Activated effector memory CD4-positive, alpha-beta T cell treated with Interleukin-2 at 50 U/mL for 16 hours (primary cell): ENCODE measurements at regions not wholly inside any gene's neighbourhood (a gene's known extent, or its start where the extent isn't known, plus 50 kb on each side); places are given as distances from the start of the nearest gene placed in this dataset.

Source experiments
- DNase-seq: peaks from one replicate; pipeline ENCODE4 v3.0.0-alpha.2; 2020

DNA sequence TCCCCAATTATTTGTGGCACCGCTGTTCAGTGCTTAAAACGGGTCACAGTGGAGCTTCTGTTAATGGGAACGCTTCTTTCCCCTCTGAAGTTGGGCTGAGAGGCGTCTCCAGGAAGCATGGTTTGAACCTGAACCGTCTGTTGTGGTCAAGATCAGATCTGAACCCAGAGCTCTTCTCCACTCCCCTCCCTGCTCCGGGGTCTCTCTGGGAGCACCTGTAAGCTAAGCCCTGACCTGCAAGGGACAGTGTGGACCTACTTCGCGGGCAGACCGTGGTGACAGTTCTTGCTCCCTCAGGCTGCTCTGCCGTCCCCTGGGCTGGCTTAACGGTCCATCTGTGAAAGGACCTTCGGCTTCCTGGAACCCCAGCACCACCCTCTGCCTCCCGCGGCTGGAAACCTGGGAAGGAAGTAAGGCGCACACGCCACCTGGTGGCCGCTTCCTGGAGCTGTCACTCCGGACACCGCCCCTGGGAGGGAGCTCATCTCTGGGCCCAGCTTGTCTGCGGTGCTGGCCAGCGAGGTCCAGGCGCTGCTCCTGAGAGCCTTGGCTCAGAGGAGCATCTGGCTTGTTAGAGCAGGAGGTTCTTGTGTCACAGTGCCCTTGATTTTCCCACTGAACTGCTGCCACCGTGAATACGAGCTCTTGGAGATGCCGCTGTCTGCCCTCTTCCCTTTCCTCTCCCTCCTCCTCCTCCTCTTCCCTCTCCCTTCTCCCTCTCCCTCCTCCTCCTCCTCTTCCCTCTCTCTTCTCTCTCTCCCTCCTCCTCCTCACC is 518.5 kb upstream of the EEF2KMT start:
- no peak for DNase-seq

DNA sequence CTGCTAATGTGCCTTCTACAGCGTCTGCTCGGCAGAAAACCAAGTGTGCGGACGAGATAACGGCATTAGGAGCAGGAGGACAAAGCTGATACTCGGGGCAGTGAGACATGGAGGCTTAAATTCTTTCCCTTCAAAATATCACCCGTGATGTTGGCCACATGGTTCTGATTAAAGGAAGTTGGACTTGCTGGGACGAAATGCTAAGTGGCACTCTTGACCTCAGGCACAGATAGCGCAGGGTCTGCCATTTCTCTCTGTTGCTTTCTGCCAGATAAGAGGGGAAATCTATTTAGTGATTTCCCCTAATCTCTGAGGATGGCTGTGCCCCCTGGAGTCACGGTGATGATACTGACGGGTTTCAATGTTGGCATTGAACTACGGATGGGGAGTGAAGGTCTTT is 509.6 kb upstream of the EEF2KMT start:
- no peak for DNase-seq

DNA sequence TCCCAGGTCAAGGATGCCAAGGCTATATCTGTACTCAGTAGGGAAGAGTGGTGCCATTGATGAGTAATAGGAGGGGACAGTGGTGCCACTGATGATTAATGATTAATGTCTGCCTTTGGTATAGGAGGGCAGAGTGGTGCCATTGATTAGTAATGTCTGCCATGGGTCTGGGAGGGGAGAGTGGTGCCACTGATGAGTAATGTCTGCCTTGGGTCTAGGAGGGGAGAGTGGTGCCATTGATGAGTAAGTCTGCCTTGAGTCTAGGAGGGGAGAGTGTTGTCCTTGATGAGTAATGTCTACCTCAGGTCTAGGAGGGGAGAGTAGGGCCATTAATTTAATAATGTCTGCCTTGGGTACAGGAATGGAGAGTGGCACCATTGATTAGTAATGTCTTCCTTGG is 507.8 kb upstream of the EEF2KMT start:
- DNase-seq = no peak

DNA sequence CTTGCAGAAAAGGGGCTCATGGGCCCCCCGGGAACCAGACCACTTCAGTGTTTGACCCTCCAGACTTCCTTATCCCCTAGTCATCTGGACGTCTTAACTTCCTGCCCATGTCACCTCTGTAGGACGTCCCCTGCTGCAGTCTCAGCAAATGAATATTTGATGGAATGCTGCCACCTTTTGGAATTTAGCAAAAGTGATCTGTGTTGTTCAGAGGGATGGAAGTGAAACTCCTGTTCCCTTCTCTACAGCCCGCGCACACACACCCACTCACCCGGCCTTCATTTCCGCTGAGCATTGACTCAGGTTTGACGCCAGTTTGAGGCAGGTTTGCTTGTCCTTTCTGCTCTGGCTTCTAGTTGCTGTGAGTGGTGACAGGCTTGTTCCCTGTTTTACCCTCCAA is 507.2 kb upstream of the EEF2KMT start:
- DNase-seq = no peak

DNA sequence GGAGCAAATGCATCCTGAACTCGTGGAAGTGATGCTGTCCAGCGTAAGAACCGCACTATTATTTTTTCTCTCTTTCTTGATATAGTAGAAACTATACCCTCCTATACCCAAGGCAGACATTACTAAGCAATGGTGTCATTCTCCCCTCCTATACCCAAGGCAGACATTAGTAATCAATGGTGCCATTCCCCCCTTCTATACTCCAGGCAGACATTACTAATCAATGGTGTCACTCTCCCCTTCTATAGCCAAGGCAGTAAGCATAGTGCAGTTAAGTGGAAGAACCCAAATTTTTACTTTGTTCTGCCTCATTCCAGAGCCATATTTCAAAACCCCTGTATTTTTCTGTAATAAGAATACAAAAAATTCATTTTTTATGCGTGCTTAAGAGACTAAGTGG is 506.2 kb upstream of the EEF2KMT start:
- DNase-seq = no peak

DNA sequence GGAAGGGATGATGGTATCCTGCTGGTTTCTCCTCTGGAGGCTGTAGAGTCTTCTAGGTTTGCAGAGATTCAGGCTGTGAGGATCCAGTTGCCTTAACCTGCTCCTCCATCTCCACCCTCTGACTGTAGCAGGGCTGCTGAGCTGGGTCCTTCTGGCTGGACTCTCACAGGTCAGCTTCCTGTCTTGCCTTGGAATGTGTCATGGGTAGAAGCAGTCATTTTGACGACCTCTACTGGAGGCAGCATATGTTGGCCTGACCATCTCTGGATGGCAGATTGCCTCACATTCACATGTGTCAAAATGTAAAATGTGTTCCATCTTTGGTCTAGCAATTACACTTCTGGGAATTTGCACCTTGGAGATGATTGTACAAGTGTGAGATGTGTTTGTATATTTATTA is 504.4 kb upstream of the EEF2KMT start:
- no peak for DNase-seq

DNA sequence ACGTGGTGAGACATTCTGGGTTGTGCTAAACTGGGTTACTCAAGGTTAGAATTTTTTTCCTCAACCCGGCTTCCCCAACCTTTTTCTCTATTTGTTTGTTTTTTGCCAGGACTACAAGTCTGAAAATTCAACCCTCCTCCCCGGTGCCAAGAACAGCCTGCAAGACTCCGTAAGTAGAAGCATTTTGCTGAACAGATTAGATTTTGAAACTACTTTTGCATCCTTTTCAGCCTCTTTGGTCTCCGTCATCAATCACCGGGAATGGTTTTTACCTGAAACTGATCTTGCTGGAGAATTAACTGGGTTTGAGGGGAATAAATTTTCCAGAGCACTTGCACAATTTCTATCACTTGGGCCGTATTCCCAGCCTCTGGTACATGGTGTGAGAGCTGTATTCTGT is 501.2 kb upstream of the EEF2KMT start:
- no peak for DNase-seq

DNA sequence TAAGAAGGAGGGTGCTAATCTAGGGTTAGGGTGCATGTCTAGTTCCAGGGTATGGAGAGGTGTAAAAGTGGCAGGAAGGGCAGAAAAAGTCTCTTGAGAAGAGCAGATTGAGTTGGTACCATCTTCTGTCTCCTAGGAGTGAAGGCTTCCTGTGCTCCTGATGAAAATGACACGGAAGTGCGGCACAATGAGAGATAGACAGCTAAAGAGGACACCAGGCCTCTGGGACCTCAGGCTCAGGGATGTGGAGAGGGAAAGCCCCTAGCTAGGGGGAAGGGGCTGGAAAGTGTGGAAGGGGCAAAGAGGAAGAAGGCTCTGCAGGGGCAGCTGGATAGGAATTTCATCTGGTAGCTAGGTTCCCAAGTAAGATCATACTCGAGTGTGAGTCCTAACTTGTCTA is 498.3 kb upstream of the EEF2KMT start:
- DNase-seq = no peak

DNA sequence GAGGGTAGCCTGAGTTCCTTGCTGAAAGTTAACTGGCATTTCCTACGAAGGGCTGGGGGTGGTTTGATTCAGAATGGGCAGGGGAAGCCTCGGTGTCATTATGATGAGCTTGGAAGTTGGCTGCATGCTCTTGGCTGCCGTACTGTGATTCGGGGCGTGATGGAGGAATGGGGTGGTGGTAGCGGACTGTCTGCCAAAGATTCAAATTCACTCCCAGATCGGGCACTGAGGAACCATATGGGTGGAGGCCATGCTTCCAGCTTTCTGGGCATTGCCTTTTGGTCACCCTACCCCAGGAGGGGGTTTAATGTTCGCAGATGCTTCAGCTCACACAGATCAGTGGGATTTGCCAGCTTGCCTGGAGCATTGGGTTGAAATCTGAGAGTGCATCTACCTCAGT is 492.8 kb upstream of the EEF2KMT start:
- no peak for DNase-seq

DNA sequence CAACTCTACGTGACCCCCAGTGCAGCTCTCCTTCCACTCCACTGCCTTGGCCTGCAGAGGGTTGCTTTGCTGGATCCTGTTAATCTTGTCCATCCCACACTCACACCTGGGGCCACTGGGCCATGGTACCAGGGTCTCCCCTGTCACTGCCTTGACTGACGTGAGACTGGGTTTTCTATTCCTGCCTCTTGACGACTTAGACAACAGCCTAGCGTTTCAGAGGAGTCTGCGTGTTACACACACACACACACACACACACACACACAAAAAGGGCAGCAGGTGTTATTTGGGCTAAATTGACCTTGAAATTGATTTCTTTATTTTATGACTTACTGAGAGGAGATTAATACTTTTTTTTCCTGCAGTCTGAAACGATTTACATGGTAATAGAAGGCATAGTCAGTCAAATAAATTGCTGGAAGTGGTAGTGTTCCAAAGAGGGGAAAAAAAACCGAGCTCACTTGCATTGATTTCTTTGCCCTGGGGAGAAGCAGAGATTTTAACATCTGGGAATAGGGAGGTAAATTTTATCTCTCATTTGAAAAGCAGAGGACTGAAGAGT is 492.3 kb upstream of the EEF2KMT start:
- DNase-seq = no peak

DNA sequence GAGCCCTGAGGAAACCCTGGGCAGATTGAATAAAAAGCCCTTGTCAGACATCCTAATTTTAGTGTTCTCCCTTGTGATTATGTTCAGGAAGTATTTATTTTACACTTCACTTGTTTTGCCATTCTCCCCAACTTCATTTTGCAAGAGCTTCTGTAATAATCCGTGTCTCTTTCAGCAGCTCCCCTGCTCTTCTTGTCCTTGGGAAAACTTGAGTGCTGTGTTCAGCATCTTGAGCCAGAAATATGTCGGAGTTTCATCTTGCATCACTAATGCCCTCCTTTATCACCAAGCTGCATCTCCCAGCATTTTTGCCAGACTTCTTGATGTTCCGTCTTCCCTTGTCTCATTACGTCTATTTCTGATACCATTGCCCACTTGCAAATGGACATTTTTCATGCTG is 486.5 kb upstream of the EEF2KMT start:
- DNase-seq = no peak

DNA sequence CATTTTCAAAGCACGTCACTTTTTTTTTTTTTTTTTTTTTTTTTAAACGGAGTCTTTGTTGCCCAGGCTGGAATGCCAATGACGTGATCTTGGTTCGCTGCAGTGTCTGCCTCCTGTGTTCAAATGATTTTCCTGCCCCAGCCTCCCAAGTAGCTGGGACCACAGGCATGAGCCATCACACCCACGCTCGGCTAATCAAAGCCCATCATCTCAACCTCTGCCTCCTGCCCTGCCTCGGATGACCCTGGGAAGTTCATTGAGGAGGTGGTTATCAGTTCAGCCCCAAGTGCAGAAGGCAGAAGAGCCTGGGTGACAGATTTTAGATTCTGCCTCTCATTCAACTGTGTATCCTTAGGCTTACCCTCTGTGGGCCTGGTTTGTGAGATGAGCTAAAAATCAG is 484.9 kb upstream of the EEF2KMT start:
- DNase-seq = no peak

DNA sequence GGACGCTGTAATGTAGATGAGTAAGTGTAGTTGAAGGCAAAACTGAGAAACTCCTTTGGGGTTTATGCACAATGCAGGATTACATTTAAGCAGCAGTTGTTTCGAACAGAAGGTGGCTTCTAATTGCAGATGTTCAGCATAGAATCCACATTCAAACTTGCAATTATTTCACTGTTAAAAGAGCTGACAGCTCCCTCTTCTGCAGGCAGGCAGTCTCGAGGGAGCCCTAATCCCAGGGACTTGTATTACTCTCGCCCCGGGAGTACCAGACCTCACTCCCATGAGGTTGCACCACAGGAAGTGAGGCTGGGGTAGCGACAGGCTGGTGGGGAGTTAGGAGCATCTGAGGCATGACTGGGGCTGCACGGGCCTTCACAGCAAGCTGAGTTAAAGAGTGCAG is 484.3 kb upstream of the EEF2KMT start:
- DNase-seq = no peak

DNA sequence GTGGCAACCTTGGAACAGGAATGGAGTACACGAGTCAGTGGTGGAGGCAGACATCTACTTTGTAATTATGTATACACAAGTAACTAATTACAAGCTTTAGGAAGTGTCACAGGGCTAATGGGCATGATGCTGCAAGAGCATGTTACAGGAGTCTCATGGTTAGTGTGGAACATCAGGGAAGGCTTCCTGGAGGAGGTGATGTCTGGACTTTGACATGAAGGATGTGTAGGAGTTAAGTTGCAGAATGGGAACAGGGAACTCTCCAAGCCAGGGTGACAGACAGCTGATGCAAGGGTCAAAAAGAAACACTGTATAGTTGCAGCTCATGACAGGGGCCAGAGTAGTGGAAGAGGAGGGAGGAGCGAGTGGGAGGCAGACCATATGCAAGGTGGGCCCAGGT is 483.8 kb upstream of the EEF2KMT start:
- no peak for DNase-seq

DNA sequence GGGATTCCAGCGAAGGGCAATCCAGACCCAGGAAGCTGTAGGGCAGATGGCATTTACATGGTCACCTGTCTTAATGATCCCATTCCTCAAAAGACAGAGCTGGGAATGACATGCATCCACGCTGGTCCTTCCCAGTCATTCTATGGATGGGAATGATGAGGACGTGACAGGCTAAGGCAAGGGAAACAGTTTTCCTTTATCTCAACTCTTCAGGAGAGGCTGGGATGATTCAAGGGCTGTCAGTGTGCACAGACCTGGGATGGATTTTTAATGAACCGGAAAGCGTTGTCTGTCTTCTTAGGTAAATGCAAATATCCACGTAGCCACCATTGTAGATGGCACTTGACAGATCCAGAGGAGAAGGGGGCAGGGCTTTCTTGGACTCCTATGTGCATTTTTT is 483.2 kb upstream of the EEF2KMT start:
- no peak for DNase-seq

DNA sequence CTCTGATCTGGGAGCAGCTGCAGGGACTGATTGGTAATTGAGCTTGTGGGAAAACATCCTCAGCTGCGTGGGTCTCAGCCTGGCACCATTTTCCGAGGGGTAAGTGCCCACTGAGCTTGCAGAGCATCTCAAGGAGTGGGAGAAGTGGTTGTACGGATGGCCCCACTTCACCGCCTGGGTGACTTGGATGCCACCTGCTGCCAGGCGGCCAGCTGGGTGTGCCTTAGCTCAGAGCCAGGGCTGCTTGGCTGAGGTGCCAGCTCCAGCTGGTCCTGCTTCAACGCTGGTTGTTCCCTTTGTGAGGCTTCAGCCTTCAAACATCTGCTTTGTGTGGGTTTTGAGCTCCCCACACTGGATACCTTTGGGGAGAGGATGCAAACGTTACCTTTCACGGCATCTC is 482.7 kb upstream of the EEF2KMT start:
- no peak for DNase-seq

DNA sequence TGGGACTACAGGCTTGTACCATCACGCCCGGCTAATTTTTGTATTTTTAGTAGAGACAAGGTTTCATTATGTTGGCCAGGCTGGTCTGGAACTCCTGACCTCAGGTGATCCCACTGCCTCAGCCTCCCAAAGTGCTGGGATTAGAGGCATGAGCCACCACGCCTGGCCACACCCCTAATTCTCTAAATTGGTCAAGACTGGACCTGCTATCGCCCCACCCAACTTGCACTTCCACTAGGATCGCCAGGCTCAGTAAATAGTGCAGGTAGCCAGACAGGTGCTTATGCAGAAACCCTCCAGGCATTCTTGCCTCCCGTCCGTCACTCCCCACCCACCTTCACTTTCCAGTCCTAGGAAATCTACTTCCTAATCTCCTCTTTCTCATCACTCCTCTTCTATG is 481.4 kb upstream of the EEF2KMT start:
- DNase-seq = no peak

DNA sequence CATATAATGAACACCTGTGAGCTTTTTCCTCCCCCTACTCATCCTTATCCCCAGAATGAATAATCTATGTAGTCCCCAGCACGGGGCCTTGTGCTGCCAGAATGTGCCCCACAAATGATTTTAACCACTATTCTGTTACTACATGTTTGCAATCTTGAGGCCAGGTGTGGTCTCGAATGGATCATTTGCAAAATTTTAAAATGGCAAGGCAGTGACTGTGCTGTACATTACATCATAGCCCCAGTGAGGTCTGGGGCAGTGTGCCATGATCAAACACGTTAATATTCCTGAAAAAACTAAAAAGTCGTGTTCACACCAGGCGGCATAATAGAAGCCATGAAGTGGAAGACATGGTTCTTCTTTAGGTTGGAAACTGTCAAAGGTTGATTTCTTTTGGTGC is 479.9 kb upstream of the EEF2KMT start:
- DNase-seq = no peak

DNA sequence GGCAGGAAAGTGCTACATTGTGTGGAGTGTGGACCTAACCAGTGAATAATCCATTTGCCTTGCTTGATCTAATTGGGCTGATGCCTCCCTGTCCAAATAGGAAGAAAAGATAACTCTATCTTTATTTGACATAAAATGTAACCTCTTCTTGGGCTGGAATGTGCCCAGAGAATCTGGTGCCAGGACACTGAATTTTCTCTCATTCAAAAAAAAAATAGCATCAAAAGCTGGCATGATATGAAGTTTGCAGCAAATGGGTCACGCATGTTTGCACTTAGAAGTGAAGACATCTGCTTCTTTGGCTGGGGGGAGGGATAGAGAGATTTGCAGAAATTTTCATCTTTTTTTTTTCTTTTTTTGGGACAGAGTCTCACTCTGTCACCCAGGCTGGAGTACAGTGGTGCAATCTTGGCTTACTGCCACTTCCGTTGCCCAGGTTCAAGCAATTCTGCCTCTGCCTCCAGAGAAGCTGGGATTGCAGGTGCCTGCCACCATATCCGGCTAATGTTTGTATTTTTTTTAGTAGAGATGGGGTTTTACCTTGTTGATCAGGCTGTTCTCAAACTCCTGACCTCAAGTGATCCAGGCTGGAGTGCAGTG is 478.2 kb upstream of the EEF2KMT start:
- DNase-seq = no peak

DNA sequence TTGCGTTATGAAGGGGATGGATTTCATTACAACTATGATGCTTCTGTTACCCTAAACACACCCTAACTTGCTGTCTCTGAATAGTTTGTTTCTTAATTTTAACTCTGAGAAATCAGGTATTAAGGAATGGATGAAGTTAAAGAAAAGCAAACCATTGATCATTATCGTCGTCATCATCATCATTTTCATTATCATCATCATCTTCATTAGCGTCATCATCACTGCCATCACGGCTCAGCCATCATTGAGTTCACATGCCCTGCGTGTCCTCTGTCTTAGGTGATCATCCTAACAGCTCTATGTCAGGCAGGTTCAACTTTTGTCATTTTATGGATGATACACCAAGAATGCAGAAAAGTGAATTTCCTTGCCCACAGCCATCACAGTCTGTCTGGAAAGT is 477.5 kb upstream of the EEF2KMT start:
- no peak for DNase-seq

DNA sequence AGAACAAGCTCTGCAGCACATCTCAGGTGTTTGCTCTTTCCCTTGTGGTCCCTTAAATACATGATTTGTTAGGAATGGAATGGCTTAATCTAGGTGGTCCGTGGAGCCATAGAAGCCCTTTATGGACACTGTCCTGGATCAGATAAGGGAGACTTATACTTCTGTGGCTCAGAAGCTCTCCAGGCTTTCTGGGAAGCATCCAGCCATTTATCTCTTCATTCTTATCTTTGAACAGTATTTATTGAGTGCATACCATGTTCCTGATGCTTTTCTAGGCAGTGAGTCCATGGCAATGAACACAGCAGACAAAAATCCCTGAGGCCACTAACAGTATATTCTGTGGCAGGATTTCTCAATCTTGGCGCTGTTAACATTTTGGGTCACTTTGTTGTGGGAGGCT is 474.5 kb upstream of the EEF2KMT start:
- no peak for DNase-seq

DNA sequence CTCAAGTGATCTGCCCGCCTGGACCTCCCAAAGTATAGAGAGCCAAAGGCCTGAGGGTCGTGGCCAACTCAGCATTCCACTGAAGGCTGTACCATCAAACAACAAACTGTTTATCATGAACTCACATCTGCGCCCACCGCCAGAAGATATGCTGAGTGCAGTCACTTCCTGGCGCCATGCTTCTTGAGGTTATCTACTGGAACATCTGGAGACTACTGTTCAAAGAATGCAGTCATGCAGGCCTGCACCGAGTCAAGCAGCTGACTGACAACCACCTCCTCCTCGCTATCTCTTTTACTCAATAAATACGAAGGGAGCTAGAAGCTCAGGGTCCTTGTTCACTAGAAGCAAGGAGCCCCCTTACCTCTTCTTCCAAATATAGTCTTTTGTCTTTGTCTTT is 473.9 kb upstream of the EEF2KMT start:
- no peak for DNase-seq

DNA sequence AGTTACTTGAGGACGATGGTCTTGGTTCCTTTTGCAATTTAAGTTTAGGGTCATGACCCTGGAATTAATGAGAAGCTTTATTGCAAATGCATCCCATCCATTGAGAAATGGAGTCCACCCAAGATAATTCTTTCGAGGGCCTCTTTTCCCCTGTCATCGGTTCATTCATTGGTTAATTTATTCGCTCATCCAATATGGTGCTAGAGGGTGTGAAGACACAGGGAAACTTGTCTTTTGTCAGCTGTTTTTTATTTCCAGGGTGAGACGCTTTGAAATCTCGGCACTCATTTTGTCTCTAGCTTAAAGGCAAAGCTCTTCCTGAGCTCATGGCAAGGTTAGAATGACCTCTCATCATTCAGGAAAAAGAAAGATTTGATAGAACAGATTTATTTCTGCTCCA is 464.2 kb upstream of the EEF2KMT start:
- DNase-seq = no peak

DNA sequence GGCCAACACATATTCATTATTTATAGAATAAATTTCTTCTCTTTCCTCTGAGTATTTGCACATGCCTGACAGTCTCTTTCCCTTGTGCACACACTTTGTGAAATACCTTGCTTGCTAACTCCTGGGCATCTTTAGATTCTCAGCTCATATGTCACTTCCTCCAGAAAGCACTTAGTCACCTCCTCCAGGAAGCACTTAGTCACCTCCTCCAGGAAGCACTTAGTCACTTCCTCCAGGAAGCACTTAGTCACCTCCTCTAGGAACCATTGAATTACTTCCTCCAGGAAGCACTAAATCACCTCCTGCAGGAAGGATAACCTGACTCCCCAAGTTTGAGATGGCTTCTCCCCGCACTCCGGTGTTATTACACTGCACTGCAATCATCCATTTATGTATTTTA is 462.5 kb upstream of the EEF2KMT start:
- DNase-seq = no peak

DNA sequence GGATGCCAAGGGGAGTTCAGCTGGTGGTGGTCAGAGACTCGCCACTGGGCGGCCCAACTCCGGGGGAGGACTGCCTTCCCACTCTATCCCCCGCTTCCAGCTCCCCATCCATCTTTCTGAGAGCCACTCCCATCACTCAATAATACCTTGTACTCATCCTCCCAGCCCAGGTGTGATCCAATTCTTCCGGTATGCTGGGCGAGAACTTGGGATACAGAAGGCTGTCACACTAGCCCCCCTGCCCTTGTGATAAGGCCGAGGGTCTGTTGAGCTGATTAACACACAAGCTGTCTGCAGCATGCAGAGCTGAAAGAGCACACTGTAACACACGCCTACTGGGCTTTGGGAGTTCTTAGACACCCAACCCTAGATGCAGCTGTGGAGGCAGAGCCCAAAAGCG is 460.4 kb upstream of the EEF2KMT start:
- no peak for DNase-seq
